HG03039 (cell line): ENCODE measurements at regions not wholly inside any gene's neighbourhood (a gene's known extent, or its start where the extent isn't known, plus 50 kb on each side); places are given as distances from the start of the nearest gene placed in this dataset.

ENCODE experiments used
- ATAC-seq: cut with Tn5 transposase; IDR thresholded peaks from one replicate; pipeline ENCODE4 v1.9.1; 2021; ENCODE audit warnings: mild to moderate bottlenecking, moderate library complexity; ENCODE audit not compliant: unreplicated experiment

DNA sequence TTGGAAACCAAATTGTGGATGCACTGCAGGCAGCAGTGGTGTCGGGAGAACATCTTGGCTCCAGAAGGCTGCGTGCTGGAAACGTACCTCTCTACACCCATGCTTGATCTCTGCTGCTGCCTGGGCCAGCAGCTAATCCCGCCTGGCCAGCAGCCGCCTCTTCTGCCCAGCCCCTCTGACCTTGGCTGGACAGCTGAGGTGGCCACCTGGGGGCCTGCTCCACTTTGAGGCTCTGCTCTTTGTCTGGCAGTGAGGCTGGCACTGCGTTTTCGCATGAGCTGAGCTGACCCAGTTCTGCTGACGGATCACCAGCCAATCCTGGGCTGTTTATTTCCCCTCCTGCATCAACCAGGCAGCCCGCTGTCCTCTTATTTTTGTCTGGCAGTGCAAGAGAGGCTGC lies 154.9 kb downstream of the TENT4A start:
- ATAC-seq = no peak

DNA sequence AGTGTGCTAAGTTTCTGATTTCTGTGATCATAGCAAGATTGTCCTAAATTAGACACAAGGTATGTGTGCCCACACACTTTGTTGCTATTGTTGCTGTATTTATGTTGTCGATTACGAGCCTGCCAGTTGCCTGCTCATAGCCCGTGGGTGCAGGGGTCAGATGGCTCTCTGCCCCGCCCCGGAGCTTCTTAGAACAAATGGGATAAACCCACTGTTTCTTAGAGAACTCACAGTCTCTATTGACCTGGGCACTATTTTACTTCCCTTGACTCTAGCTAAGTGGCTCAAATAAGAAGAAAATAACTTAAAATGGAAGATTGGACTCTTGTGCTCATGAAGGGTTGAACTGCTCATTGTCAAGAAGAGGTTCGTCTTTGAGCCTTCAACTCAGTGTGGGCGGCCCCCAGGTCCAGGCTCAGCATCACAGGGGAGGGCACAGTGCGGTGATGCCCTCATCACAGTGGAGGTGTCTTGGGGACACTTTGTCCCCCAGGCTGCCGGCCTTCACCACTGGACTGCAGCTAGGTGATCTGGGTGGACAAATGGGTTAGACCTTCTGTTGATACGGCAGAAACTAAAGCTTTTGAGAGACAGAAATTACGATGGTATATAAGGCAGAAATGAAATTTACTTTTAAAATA lies 155.5 kb downstream of the TENT4A start:
- ATAC-seq = no peak

DNA sequence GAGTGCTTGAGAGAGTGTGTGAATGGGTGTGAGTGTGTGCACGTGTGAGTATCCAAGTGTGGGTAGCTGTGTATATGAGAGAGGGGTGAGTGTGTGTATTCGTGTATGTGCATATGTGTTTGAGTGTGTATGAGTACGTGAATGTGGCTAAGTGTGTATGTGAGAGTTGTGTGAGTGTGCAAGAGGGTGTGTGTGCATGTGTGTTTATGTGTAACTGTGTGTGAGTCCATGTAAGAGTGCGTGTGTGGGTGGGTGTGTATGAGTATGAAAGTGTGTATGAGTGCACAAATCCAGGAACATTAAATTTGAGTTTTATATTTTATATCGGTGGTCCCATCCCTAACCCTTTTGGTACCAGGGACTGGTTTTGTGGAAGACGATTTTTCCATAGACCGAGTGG lies 156.4 kb downstream of the TENT4A start:
- no peak for ATAC-seq

- ATAC-seq = no peak
Observed at GRCh38 chr5:6872441-6873160, 159.4 kb downstream of the TENT4A start.

- ATAC-seq = no peak
Observed at GRCh38 chr5:6873359-6873758, 160.1 kb downstream of the TENT4A start.

GRCh38 chr5:6875376-6875775 lies 162.1 kb downstream of the TENT4A start:
- no peak for ATAC-seq

DNA sequence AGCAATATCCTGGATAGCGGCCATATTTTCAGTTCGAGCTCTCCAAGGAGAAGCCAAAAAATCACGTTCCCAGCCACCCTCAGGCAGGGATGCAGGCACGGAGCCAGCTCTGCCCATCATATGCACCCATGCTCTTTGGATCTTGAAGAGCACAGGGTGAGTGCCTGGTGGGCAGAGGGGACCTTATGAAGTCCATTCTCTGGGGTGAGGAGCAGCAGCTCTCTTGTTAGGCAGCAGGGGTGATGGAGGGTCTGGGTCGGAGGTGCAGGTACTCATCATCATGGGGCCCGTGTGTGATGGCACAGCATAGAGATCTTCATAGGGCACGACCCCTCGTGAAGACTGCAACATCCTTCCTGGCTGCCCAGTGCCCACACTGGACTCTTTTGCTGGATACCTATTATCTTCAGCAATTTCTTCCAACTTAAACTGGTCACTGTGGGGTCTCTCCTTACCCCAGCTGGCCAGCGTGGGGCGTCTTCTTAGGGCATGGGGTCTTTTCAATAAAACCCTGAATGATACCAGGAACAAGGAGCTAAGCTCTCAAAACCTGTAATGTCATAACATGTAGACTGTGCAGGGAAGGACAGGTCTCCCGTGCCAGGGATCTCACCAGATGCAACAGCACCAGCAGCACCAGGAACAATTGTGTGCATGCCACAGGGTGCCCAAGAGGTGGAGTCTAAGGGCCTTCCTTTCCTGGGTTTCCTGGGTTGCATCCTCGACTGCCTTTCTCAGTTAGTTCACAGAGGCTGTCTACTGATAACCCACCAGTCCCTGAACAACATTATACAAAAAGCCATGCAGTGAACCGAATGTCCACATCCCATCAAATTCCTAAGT lies 165.0 kb downstream of the TENT4A start:
- ATAC-seq = no peak

DNA sequence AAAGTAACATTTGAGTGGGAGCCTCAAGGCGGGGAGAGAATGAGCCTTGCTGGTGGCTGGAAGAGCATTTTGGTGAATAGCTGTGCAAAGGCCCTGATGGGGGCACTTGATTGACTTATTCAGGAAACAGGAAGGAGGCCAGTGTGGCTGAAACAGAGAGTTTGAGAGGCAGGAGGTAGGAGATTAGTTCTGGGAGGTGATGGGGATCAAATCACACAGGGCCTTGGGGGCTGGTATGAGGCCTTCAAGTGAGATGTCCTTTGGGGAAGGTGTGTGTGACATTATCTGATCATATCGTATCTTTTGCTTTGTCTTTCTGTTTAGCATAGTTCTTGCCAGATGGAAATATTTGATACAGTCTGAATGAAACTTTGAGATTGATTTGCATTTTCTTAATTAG lies 172.3 kb downstream of the TENT4A start:
- ATAC-seq = no peak

- ATAC-seq = no peak
Observed at GRCh38 chr5:6886866-6887265, 173.6 kb downstream of the TENT4A start.

GRCh38 chr5:6889030-6889429 lies 175.8 kb downstream of the TENT4A start:
- ATAC-seq = no peak

GRCh38 chr5:6899221-6899620 lies 186.0 kb downstream of the TENT4A start:
- no peak for ATAC-seq

DNA sequence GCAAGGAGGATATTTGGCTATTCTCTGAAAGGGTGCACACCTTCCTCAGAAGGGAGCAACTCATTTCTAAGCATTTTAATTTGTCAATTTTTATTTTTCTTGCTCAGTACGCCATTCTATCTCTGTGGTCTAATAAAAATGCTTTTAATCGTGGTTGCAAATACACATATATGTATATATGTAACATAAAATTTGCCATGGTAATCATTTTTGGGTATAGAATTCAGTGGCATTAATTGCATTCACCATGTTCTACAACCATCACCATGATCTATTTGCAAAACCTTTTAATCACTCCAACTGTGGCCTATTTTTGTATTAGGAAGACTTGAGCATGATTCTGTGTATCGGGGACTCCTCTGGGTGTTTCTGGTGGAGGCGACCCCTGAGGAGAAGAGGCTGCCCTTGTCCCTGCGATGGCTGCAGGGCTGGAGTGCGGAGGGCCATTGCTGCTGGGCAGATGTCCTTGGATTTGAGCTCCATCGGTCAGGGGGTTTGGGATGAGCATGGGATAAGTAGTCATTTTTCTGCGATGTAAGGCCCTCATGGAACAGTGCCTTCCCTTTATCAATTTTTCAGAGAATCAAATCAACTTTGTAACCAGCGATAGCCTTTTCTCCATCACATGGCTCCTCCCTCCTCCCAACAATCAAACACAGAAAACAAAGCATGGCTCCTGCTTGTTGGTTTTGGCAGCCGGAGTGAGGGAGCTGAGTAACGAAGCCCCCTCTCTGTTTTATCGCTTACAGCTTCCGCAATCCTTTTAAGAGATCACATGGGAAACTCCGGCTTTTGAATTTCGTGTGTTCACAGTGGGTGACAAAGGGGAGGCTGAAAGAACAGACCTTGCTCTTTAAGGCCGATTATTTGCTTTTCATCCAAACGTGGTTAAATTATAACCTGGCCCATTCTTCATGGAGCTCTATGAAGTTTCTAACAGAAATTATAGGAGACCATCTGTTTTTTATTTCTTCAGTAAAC lies 187.3 kb downstream of the TENT4A start:
- ATAC-seq = no peak

DNA sequence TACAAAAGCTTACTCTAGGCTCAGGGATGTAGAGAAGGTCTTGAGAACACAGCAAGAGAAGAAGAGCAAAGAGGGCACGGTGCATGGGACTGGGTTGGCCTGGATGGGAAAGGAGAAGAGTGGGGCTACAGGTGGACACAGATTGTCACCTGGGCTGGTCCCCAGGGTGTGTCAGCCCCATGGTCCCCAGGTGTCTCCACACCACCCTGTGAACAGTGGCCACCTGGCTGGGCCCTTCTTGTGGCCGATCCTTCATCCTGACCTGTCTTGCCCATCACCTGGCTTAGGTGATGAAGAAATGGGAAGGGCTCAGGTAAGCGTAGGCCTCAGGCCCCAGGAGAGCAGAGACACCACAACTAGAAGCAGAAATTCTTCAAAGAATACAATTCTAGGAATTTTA lies 188.9 kb downstream of the TENT4A start:
- no peak for ATAC-seq

DNA sequence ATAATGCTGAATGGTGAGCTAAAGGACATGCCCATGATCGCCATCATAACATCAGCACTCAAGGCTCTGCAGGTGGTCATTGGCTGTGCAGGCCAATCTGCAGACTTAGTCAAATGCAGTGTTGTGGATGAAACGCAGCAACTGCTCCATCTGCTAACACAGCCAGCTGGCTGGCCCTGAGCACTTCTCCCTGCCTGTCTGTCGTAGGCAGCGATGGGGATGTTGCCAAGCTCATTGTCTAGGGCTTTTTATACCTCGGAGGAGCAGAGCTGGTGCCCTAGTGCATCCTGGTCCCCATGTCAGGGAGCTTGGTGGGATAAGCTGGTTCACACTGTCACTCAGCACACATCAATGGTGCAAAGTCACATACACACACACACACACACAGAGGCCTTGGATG lies 189.4 kb downstream of the TENT4A start:
- ATAC-seq = no peak

- ATAC-seq = no peak
Observed at GRCh38 chr5:6903934-6904333, 190.7 kb downstream of the TENT4A start.

GRCh38 chr5:6904860-6905259 lies 191.6 kb downstream of the TENT4A start:
- no peak for ATAC-seq

DNA sequence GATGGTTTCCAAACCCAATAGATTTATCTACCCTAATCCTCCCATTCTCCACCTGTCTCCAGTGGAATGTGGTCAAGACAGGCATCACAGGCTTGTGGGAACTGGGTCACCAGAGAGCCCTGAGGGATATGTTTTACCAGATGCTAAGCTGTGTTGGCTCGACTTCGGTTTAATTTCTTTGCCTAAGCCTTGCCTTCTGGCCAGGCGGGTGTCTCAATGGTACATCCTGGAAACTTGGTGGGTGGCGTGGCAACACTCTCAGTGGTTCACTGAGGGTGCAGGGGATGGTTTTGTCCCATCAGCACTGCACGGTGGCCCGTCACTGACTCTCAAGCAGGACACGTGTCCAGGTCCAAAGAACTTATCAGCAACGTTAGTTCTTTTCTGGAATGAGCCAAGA lies 192.2 kb downstream of the TENT4A start:
- ATAC-seq = no peak

- ATAC-seq = no peak
Observed at GRCh38 chr5:6905883-6906282, 192.7 kb downstream of the TENT4A start.

- ATAC-seq = no peak
Observed at GRCh38 chr5:6907320-6907918, 194.2 kb downstream of the TENT4A start.

DNA sequence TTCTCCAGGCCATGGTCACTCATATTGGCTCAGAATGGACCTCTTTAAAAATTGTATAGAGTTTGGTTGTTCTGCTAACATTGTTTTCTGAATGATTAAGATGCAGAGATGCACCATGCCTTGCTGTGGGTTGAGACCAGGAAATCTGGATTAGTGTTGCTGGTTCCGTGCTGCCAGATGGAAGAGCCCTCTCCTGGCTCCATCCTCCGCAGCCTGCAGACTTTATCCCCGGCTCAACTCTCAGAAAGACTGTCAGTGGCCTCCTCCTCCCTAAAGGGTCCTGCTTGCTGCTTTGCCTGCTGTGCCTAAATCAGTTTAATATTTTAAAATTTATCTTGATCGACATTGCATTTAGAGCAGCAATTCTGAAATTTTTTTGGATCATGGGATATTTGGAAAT lies 196.7 kb downstream of the TENT4A start:
- ATAC-seq = no peak
